ENCODE measurements at regions not wholly inside any gene's neighbourhood (a gene's known extent, or its start where the extent isn't known, plus 50 kb on each side); places are given as distances from the start of the nearest gene placed in this dataset.
A peak's percentile ranks its signal among the peaks of the same experiment; 100 is the strongest.

GRCh38 chr7:157479326-157479725 lies 142.5 kb downstream of the DNAJB6 start:
- ATAC-seq: no peak
- Histone ChIP-seq H3K27ac (no peak overlapping the region), H3K27me3 (peaks cover 0 to 9% (median 0%) of the 10 kb centered on the region in 9 donors), H3K4me3 (no peak overlapping the region), H3K36me3 (no peaks in the 10 kb centered on the region), H3K9me3 (peaks cover 0 to 2% (median 0%) of the 10 kb centered on the region in 12 donors), H3K4me1 (no peaks in the 10 kb centered on the region)
- DNase-seq: peak in 1 of 5 donors; percentile 33
- intact Hi-C loops (cut with DNase I): no loop called here
- TF ChIP-seq POLR2A (IDR thresholded peaks at IDR 0.05) (no peak), CTCF (IDR thresholded peaks at IDR 0.05) (no peak)
- 72 to 85% (median 82%) methylated on average over 15 of the region's 15 CpGs for WGBS, 4 donors

DNA sequence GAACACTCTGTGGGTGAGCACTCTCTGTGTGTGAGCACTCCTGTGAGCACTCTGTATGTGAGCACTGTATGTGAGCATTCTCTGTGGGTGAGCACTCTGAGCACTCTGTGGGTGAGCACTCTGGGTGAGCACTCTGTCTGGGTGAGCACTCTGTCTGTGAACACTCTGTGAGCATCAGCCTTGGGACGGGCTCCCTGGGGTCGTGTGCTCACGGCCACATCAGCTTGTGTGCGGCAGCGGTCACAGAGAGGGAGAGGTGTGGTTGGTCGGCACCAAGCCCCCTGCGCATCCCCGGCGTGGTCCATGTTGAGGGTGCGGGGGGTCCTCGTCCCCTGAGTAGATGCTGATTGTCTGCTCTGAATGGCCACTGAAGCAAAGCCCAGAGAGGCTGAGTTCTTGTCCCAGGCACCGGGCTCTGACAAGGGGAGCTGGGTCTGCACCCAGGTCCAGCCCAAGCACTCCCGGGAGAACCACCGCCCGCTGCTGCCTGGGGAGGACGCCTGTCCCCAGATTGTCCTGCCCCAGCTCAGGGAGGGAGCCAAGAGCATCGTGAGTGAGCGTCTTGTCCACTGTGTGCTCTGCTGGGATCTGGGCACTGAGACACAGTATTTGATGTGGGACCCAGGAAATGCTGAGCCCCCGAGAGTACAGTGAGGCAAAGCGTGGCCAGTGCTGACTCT lies 143.7 kb downstream of the DNAJB6 start:
- Histone ChIP-seq H3K27ac (no peak overlapping the region), H3K4me1 (no peaks in the 10 kb centered on the region), H3K4me3 (no peak overlapping the region), H3K9me3 (no peaks in the 10 kb centered on the region), H3K36me3 (no peaks in the 10 kb centered on the region), H3K27me3 (peaks cover 0 to 9% (median 0%) of the 10 kb centered on the region in 9 donors)
- no peak for TF ChIP-seq POLR2A (IDR thresholded peaks at IDR 0.05)
- TF ChIP-seq CTCF (IDR thresholded peaks at IDR 0.05): no peak
- DNase-seq (peak in 1 of 5 donors; percentile 29), ATAC-seq (no peak)
- intact Hi-C loops (cut with DNase I): no loop called here
- 77 to 83% (median 81%) methylated on average over 13 to 20 of the region's 20 CpGs for WGBS, 4 donors

DNA sequence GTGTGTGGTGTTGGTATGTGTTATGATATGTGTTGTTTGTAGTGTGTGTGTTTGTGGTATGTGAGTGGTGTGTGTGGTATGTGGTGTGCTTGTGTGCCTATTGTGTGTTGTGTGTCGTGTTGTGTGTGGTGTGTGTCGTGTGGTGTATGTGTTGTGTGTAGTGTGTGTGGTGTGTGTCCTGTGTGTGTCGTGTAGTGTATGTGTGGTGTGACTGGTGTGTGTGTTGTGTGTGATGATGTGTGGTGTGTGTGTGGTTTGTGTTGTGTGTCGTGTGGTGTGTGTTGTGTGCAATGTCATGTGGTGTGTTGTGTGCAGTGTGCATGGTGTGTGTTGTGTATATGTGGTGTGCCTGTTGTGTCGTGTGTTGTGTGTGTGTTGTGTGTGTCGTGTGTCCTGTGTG lies 144.6 kb downstream of the DNAJB6 start:
- no peak overlapping the region for H3K4me3 ChIP-seq
- no peaks in the 10 kb centered on the region for H3K36me3 ChIP-seq
- H3K27ac ChIP-seq: no peak overlapping the region
- no peaks in the 10 kb centered on the region for H3K4me1 ChIP-seq
- 84 to 92% (median 92%) methylated on average over 6 of the region's 6 CpGs for WGBS, 4 donors
- no peak for TF ChIP-seq CTCF (IDR thresholded peaks at IDR 0.05)
- TF ChIP-seq POLR2A (IDR thresholded peaks at IDR 0.05): no peak
- peaks cover 0 to 9% (median 0%) of the 10 kb centered on the region in 9 donors for H3K27me3 ChIP-seq
- intact Hi-C loops (cut with DNase I): no loop called here
- ATAC-seq (no peak), DNase-seq (no peak)
- no peaks in the 10 kb centered on the region for H3K9me3 ChIP-seq

- Histone ChIP-seq H3K4me3 (no peak overlapping the region), H3K9me3 (no peaks in the 10 kb centered on the region), H3K27me3 (peaks cover 0 to 9% (median 0%) of the 10 kb centered on the region in 9 donors), H3K27ac (no peak overlapping the region), H3K36me3 (no peaks in the 10 kb centered on the region), H3K4me1 (no peaks in the 10 kb centered on the region)
- WGBS, 4 donors: 89 to 96% (median 94%) methylated on average over 8 of the region's 8 CpGs
- DNase-seq: no peak
- intact Hi-C loops (cut with DNase I): no loop called here
- TF ChIP-seq POLR2A (IDR thresholded peaks at IDR 0.05) (no peak), CTCF (IDR thresholded peaks at IDR 0.05) (no peak)
- ATAC-seq: no peak
Measured at GRCh38 chr7:157482025-157482424, 145.2 kb downstream of the DNAJB6 start.

All from heart left ventricle (tissue), 16 donors.